ENCODE measurements at regions not wholly inside any gene's neighbourhood (a gene's known extent, or its start where the extent isn't known, plus 50 kb on each side); places are given as distances from the start of the nearest gene placed in this dataset.

GRCh38 chr3:147662705-147663104 is 253.5 kb downstream of the ZIC1 start:
- Histone ChIP-seq H3K4me3 (no peak overlapping the region), H3K27me3 (no peaks in the 10 kb centered on the region), H3K4me1 (no peaks in the 10 kb centered on the region), H3K9me3 (no peaks in the 10 kb centered on the region), H3K36me3 (no peaks in the 10 kb centered on the region), H3K27ac (replicated peaks in 1 of 4) (no peak overlapping the region)
- no peak for DNase-seq (ENCODE audit: extremely low spot score)
- intact Hi-C loops (cut with DNase I): no loop called here
- TF ChIP-seq POLR2A (IDR thresholded peaks at IDR 0.05; ENCODE audit: low read depth) (no peak), POLR2AphosphoS5 (IDR thresholded peaks at IDR 0.05) (no peak), EP300 (IDR thresholded peaks at IDR 0.05) (no peak)
- TF ChIP-seq, protein P1, sequence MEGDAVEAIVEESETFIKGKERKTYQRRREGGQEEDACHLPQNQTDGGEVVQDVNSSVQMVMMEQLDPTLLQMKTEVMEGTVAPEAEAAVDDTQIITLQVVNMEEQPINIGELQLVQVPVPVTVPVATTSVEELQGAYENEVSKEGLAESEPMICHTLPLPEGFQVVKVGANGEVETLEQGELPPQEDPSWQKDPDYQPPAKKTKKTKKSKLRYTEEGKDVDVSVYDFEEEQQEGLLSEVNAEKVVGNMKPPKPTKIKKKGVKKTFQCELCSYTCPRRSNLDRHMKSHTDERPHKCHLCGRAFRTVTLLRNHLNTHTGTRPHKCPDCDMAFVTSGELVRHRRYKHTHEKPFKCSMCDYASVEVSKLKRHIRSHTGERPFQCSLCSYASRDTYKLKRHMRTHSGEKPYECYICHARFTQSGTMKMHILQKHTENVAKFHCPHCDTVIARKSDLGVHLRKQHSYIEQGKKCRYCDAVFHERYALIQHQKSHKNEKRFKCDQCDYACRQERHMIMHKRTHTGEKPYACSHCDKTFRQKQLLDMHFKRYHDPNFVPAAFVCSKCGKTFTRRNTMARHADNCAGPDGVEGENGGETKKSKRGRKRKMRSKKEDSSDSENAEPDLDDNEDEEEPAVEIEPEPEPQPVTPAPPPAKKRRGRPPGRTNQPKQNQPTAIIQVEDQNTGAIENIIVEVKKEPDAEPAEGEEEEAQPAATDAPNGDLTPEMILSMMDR (IDR thresholded peaks at IDR 0.05): no peak
- WGBS: 81% methylated on average over 1 of the region's 1 CpG

DNA sequence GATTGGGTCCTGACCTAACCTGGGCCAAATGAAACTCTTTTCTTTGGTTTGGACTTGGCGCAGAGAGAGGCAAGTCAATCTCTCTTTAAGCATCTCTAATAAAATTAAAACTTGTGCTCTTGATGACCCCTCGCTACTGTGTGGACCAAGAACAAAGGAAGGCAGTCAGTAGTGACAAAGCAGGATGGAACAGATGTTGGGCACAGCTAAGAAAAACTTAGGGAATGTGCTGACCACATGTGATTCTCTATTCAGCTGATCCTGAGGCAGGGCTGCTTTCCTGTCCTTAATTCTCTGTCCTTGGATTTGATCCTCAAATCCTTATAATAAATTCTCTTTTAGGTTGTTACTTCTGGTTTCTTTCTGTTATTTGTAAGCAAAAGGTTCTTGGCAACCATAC is 259.9 kb downstream of the ZIC1 start:
- Histone ChIP-seq H3K4me1 (no peaks in the 10 kb centered on the region), H3K36me3 (no peaks in the 10 kb centered on the region), H3K27me3 (no peaks in the 10 kb centered on the region), H3K9me3 (no peaks in the 10 kb centered on the region), H3K27ac (replicated peaks in 1 of 4) (no peak overlapping the region), H3K4me3 (no peak overlapping the region)
- 87% methylated on average over 2 of the region's 2 CpGs for WGBS
- TF ChIP-seq POLR2A (IDR thresholded peaks at IDR 0.05; ENCODE audit: low read depth): no peak
- no peak for TF ChIP-seq POLR2AphosphoS5 (IDR thresholded peaks at IDR 0.05)
- TF ChIP-seq EP300 (IDR thresholded peaks at IDR 0.05): no peak
- TF ChIP-seq, protein P1 (IDR thresholded peaks at IDR 0.05): no peak
- DNase-seq (ENCODE audit: extremely low spot score): no peak
- intact Hi-C loops (cut with DNase I): no loop called here

DNA sequence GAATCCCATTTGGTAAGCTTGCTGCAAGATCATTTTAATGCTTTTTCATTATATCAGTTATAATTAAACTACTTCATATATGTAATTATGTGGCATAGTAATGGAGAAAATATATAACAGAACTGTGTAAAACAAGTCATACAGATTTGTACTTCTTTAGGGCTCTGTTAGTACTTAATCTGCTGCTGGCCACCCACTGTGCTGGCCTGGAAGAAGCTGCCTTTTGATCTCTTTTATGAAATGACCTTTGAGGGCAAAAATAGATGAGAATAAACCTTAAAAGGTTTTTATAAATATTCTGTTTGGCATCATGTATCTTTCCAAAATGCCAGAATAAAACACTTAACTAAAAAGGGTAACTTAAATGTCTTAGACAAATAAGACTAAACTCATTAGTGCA is 262.9 kb downstream of the ZIC1 start:
- H3K27me3 ChIP-seq: no peaks in the 10 kb centered on the region
- DNase-seq (ENCODE audit: extremely low spot score): no peak
- intact Hi-C loops (cut with DNase I): no loop called here
- TF ChIP-seq POLR2AphosphoS5 (IDR thresholded peaks at IDR 0.05) (no peak), EP300 (IDR thresholded peaks at IDR 0.05) (no peak), POLR2A (IDR thresholded peaks at IDR 0.05; ENCODE audit: low read depth) (no peak)
- TF ChIP-seq, protein P1 (IDR thresholded peaks at IDR 0.05): no peak
- no peaks in the 10 kb centered on the region for H3K36me3 ChIP-seq
- H3K9me3 ChIP-seq: no peaks in the 10 kb centered on the region
- no peak overlapping the region for H3K27ac ChIP-seq (replicated peaks in 1 of 4)
- no peak overlapping the region for H3K4me3 ChIP-seq
- no peaks in the 10 kb centered on the region for H3K4me1 ChIP-seq

DNA sequence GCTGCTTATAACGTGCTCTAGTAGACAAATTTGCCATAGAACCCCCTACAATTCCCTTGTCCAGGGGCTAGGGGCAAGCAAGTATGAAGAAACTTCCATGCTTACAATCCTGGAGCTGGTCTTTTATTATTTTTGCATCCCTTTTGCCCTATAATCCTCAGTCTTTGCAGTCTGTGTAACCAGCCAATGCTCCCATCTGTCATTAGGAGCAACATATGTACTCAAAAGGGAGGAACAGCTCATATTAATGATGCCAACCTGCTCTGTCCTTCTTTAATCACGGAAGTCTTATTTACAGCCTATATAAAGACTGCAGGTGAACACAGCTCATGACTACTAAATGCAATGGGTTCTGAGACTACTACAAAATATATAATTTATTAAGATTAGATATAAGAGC is 263.3 kb downstream of the ZIC1 start:
- no peaks in the 10 kb centered on the region for H3K4me1 ChIP-seq
- H3K9me3 ChIP-seq: no peaks in the 10 kb centered on the region
- no peak for DNase-seq (ENCODE audit: extremely low spot score)
- H3K27ac ChIP-seq (replicated peaks in 1 of 4): no peak overlapping the region
- no peak overlapping the region for H3K4me3 ChIP-seq
- no peaks in the 10 kb centered on the region for H3K36me3 ChIP-seq
- intact Hi-C loops (cut with DNase I): no loop called here
- TF ChIP-seq POLR2AphosphoS5 (IDR thresholded peaks at IDR 0.05) (no peak), EP300 (IDR thresholded peaks at IDR 0.05) (no peak), POLR2A (IDR thresholded peaks at IDR 0.05; ENCODE audit: low read depth) (no peak)
- TF ChIP-seq, protein P1 (IDR thresholded peaks at IDR 0.05): no peak
- WGBS: 74% methylated on average over 2 of the region's 2 CpGs
- no peaks in the 10 kb centered on the region for H3K27me3 ChIP-seq

DNA sequence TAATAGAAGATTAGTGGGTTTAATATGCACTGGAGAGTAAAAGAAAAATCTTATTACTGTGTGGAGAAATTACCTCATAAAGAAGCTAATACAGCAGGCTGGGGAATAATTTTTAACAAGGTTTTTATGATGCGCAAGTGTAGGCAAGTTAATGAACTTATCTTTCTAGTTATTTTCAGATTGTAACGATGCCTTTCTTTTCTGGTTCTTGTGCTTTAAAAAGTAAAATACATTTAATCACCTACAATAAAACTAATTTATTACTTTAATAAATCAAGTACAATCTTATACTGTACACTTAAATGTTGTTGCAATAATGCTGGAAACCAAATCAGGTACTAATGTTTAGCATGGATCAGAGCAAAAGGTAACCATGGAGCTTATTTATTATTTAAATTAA is 266.6 kb downstream of the ZIC1 start:
- Histone ChIP-seq H3K4me3 (no peak overlapping the region), H3K27me3 (no peaks in the 10 kb centered on the region), H3K4me1 (peaks cover 0 to 1% (median under 1%) of the 10 kb centered on the region in 4 donors), H3K27ac (replicated peaks in 1 of 4) (no peak overlapping the region), H3K36me3 (no peaks in the 10 kb centered on the region), H3K9me3 (no peaks in the 10 kb centered on the region)
- WGBS: 98% methylated on average over 2 of the region's 2 CpGs
- TF ChIP-seq, protein P1 (IDR thresholded peaks at IDR 0.05): no peak
- no peak for TF ChIP-seq POLR2AphosphoS5 (IDR thresholded peaks at IDR 0.05)
- no peak for TF ChIP-seq POLR2A (IDR thresholded peaks at IDR 0.05; ENCODE audit: low read depth)
- no peak for TF ChIP-seq EP300 (IDR thresholded peaks at IDR 0.05)
- no peak for DNase-seq (ENCODE audit: extremely low spot score)
- intact Hi-C loops (cut with DNase I): no loop called here
